ENCODE measurements at regions not wholly inside any gene's neighbourhood (a gene's known extent, or its start where the extent isn't known, plus 50 kb on each side); places are given as distances from the start of the nearest gene placed in this dataset.

DNA sequence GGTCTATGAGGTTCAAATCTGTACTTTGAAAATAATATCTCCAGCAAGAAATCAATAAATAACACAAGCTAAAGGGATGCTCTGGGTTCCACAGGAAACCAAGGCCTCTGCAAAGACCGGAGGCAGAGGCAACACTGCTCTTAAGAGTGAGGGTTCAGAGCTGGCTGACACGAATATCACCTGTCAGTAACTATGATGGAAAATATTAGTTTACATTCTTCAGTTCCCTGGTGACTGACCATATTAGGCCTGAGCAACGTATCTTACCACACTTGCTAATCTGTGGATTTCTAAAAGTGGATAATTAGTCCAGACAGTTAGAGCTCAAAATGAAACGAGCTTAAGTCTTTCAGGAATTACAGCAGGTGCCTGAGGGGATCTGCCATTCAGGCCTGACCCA lies 459.3 kb downstream of the HS3ST3B1 start:
- H2BK120ac ChIP-seq (ENCODE audit: low read depth, low read length), result no peak overlapping the region
- no peak overlapping the region for H3K4me3 ChIP-seq (ENCODE audit: insufficient read depth in 1 of 2, low read depth in 1 of 2, low read length in 2 of 2)
- no peak overlapping the region for H3K14ac ChIP-seq (ENCODE audit: low read length in 2 of 2)
- no peaks in the 10 kb centered on the region for H3K9me3 ChIP-seq (ENCODE audit: control insufficient read depth, low read length)
- peak overlapping the region; percentile 29 for H2AK5ac ChIP-seq (ENCODE audit: low read length, severe bottlenecking)
- H3K4ac ChIP-seq (ENCODE audit: low read depth in 1 of 2, low read length in 2 of 2), result no peak overlapping the region
- no peak overlapping the region for H2BK15ac ChIP-seq (ENCODE audit: low read depth, poor library complexity, severe bottlenecking)
- DNase-seq, result no peak
- peak overlapping the region; percentile 58 for H3K27ac ChIP-seq (ENCODE audit: low read length, poor library complexity, severe bottlenecking)
- H3K23ac ChIP-seq (ENCODE audit: low read length in 2 of 2), result no peak overlapping the region
- no peak overlapping the region for H4K8ac ChIP-seq (ENCODE audit: low read length)
- no peaks in the 10 kb centered on the region for H3K79me1 ChIP-seq (replicated peaks; ENCODE audit: low read length, poor library complexity, severe bottlenecking)
- H3K9ac ChIP-seq (ENCODE audit: low read length), result no peak overlapping the region
- no peaks in the 10 kb centered on the region for H3K27me3 ChIP-seq (ENCODE audit: control insufficient read depth in 1 of 2, insufficient read depth in 1 of 2, low read length in 2 of 2)
- H2BK5ac ChIP-seq (ENCODE audit: low read depth, low read length, poor library complexity, severe bottlenecking), result no peak overlapping the region
- WGBS, result 45% methylated on average over 4 of the region's 4 CpGs
- H3K4me1 ChIP-seq (ENCODE audit: control insufficient read depth, insufficient read depth, low read depth, low read length), result peaks cover 13% of the 10 kb centered on the region
- H3K18ac ChIP-seq (ENCODE audit: low read depth in 1 of 2, low read length in 2 of 2), result no peak overlapping the region
- no peak overlapping the region for H2AFZ ChIP-seq (ENCODE audit: low read depth, low read length)
- no peak overlapping the region for H4K91ac ChIP-seq (ENCODE audit: low read length)
- H3K4me2 ChIP-seq (ENCODE audit: low read length, poor library complexity, severe bottlenecking), result no peak overlapping the region
- H2BK12ac ChIP-seq (ENCODE audit: low read length in 2 of 2), result no peak overlapping the region
- no peaks in the 10 kb centered on the region for H3K36me3 ChIP-seq (ENCODE audit: control insufficient read depth in 1 of 2, insufficient read depth in 2 of 2, low read depth in 1 of 2, low read length in 2 of 2)

DNA sequence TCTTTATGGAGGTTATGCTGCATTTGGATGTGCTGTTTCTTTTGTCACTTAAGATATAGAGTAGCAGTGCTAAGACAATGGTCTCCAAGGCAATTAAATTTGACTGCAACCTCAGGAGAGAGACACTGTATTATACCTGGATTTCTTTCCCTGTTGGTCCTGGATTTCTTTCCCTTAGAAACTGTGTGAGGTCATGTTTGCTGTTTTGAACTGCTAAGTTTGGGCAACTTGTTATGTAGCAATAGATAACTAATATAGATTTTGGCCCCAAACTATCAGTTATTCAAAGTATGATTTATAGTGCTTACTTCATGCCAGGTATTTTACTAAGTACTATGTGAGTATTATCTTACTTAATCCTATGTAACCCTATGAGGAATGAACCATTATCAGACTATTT lies 458.4 kb downstream of the HS3ST3B1 start:
- Histone ChIP-seq H3K23ac (ENCODE audit: low read length in 2 of 2) (no peak overlapping the region), H3K4ac (ENCODE audit: low read depth in 1 of 2, low read length in 2 of 2) (no peak overlapping the region), H3K14ac (ENCODE audit: low read length in 2 of 2) (no peak overlapping the region), H2BK15ac (ENCODE audit: low read depth, poor library complexity, severe bottlenecking) (no peak overlapping the region), H3K4me3 (ENCODE audit: insufficient read depth in 1 of 2, low read depth in 1 of 2, low read length in 2 of 2) (no peak overlapping the region), H3K36me3 (ENCODE audit: control insufficient read depth in 1 of 2, insufficient read depth in 2 of 2, low read depth in 1 of 2, low read length in 2 of 2) (no peaks in the 10 kb centered on the region), H4K91ac (ENCODE audit: low read length) (no peak overlapping the region), H4K8ac (ENCODE audit: low read length) (no peak overlapping the region), H2AFZ (ENCODE audit: low read depth, low read length) (no peak overlapping the region), H3K4me1 (ENCODE audit: control insufficient read depth, insufficient read depth, low read depth, low read length) (peaks cover 13% of the 10 kb centered on the region), H3K9me3 (ENCODE audit: control insufficient read depth, low read length) (no peaks in the 10 kb centered on the region), H3K18ac (ENCODE audit: low read depth in 1 of 2, low read length in 2 of 2) (no peak overlapping the region), H2AK5ac (ENCODE audit: low read length, severe bottlenecking) (no peak overlapping the region), H3K4me2 (ENCODE audit: low read length, poor library complexity, severe bottlenecking) (no peak overlapping the region), H2BK120ac (ENCODE audit: low read depth, low read length) (no peak overlapping the region), H3K9ac (ENCODE audit: low read length) (no peak overlapping the region), H3K79me1 (replicated peaks; ENCODE audit: low read length, poor library complexity, severe bottlenecking) (no peaks in the 10 kb centered on the region), H3K27ac (ENCODE audit: low read length, poor library complexity, severe bottlenecking) (no peak overlapping the region), H2BK5ac (ENCODE audit: low read depth, low read length, poor library complexity, severe bottlenecking) (no peak overlapping the region), H2BK12ac (ENCODE audit: low read length in 2 of 2) (no peak overlapping the region), H3K27me3 (ENCODE audit: control insufficient read depth in 1 of 2, insufficient read depth in 1 of 2, low read length in 2 of 2) (no peaks in the 10 kb centered on the region)
- no peak for DNase-seq

DNA sequence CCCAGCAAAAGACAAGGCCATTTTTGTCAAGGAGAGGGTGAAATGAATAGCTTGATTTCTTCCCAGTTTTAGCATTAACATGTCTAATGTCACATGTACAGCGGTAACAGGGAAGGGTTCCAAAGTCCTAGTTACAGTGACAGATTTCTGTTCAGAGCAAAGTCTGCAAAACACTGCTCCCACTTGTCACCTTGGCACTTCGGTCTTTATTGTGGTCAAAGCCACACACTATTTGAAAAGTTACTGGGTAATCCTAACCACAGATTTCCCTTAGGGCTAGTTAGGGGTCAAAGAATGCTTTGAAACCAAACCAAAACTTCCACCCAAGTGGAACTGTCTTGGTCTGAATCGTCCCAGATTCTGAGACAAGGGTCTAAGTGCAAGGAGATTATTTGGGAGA lies 455.6 kb downstream of the HS3ST3B1 start:
- no peak overlapping the region for H3K4me3 ChIP-seq (ENCODE audit: insufficient read depth in 1 of 2, low read depth in 1 of 2, low read length in 2 of 2)
- H2BK12ac ChIP-seq (ENCODE audit: low read length in 2 of 2), result no peak overlapping the region
- H3K27me3 ChIP-seq (ENCODE audit: control insufficient read depth in 1 of 2, insufficient read depth in 1 of 2, low read length in 2 of 2), result no peaks in the 10 kb centered on the region
- H2BK5ac ChIP-seq (ENCODE audit: low read depth, low read length, poor library complexity, severe bottlenecking), result no peak overlapping the region
- no peak overlapping the region for H2AFZ ChIP-seq (ENCODE audit: low read depth, low read length)
- no peak overlapping the region for H3K18ac ChIP-seq (ENCODE audit: low read depth in 1 of 2, low read length in 2 of 2)
- no peak overlapping the region for H3K23ac ChIP-seq (ENCODE audit: low read length in 2 of 2)
- DNase-seq, result no peak
- H3K79me1 ChIP-seq (replicated peaks; ENCODE audit: low read length, poor library complexity, severe bottlenecking), result no peaks in the 10 kb centered on the region
- H3K4ac ChIP-seq (ENCODE audit: low read depth in 1 of 2, low read length in 2 of 2), result no peak overlapping the region
- H4K8ac ChIP-seq (ENCODE audit: low read length), result no peak overlapping the region
- no peak overlapping the region for H2BK15ac ChIP-seq (ENCODE audit: low read depth, poor library complexity, severe bottlenecking)
- H3K36me3 ChIP-seq (ENCODE audit: control insufficient read depth in 1 of 2, insufficient read depth in 2 of 2, low read depth in 1 of 2, low read length in 2 of 2), result no peaks in the 10 kb centered on the region
- no peak overlapping the region for H3K14ac ChIP-seq (ENCODE audit: low read length in 2 of 2)
- H3K4me2 ChIP-seq (ENCODE audit: low read length, poor library complexity, severe bottlenecking), result no peak overlapping the region
- no peaks in the 10 kb centered on the region for H3K9me3 ChIP-seq (ENCODE audit: control insufficient read depth, low read length)
- no peak overlapping the region for H4K91ac ChIP-seq (ENCODE audit: low read length)
- WGBS, result 61% methylated on average over 3 of the region's 3 CpGs
- peaks cover 13% of the 10 kb centered on the region for H3K4me1 ChIP-seq (ENCODE audit: control insufficient read depth, insufficient read depth, low read depth, low read length)
- H3K27ac ChIP-seq (ENCODE audit: low read length, poor library complexity, severe bottlenecking), result no peak overlapping the region
- no peak overlapping the region for H2AK5ac ChIP-seq (ENCODE audit: low read length, severe bottlenecking)
- H2BK120ac ChIP-seq (ENCODE audit: low read depth, low read length), result no peak overlapping the region
- H3K9ac ChIP-seq (ENCODE audit: low read length), result no peak overlapping the region

DNA sequence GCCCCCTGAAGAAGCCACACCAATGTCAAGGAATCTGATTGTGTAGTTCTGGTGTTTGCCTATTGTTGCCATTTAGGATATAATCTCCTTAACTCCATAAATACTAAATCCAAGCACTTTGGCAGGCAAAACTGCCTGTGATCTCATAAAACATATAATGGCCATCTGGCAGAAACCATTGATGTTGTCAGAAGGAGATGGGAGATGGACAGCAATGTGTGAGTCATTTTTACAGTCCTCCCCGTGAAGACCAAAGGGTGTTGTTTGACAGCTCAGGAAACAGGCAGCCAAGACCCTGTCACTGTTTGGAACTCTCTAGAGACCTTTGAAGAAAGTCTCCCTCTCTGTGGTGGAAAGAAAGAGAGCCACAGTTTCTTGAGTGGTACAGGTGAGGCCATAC lies 454.1 kb downstream of the HS3ST3B1 start:
- H2BK120ac ChIP-seq (ENCODE audit: low read depth, low read length), result no peak overlapping the region
- H3K4ac ChIP-seq (ENCODE audit: low read depth in 1 of 2, low read length in 2 of 2), result no peak overlapping the region
- no peak overlapping the region for H4K91ac ChIP-seq (ENCODE audit: low read length)
- H3K4me2 ChIP-seq (ENCODE audit: low read length, poor library complexity, severe bottlenecking), result no peak overlapping the region
- DNase-seq, result peak; percentile 49
- H3K4me1 ChIP-seq (ENCODE audit: control insufficient read depth, insufficient read depth, low read depth, low read length), result peaks cover 5% of the 10 kb centered on the region
- H3K27ac ChIP-seq (ENCODE audit: low read length, poor library complexity, severe bottlenecking), result no peak overlapping the region
- H4K8ac ChIP-seq (ENCODE audit: low read length), result no peak overlapping the region
- no peak overlapping the region for H3K14ac ChIP-seq (ENCODE audit: low read length in 2 of 2)
- H2BK15ac ChIP-seq (ENCODE audit: low read depth, poor library complexity, severe bottlenecking), result no peak overlapping the region
- H2AFZ ChIP-seq (ENCODE audit: low read depth, low read length), result no peak overlapping the region
- no peak overlapping the region for H3K18ac ChIP-seq (ENCODE audit: low read depth in 1 of 2, low read length in 2 of 2)
- no peaks in the 10 kb centered on the region for H3K9me3 ChIP-seq (ENCODE audit: control insufficient read depth, low read length)
- H3K79me1 ChIP-seq (replicated peaks; ENCODE audit: low read length, poor library complexity, severe bottlenecking), result no peaks in the 10 kb centered on the region
- no peak overlapping the region for H3K9ac ChIP-seq (ENCODE audit: low read length)
- H3K4me3 ChIP-seq (ENCODE audit: insufficient read depth in 1 of 2, low read depth in 1 of 2, low read length in 2 of 2), result no peak overlapping the region
- 3% methylated on average over 1 of the region's 1 CpG for WGBS
- H2BK5ac ChIP-seq (ENCODE audit: low read depth, low read length, poor library complexity, severe bottlenecking), result no peak overlapping the region
- no peak overlapping the region for H3K23ac ChIP-seq (ENCODE audit: low read length in 2 of 2)
- H3K36me3 ChIP-seq (ENCODE audit: control insufficient read depth in 1 of 2, insufficient read depth in 2 of 2, low read depth in 1 of 2, low read length in 2 of 2), result no peaks in the 10 kb centered on the region
- no peak overlapping the region for H2BK12ac ChIP-seq (ENCODE audit: low read length in 2 of 2)
- no peak overlapping the region for H2AK5ac ChIP-seq (ENCODE audit: low read length, severe bottlenecking)
- H3K27me3 ChIP-seq (ENCODE audit: control insufficient read depth in 1 of 2, insufficient read depth in 1 of 2, low read length in 2 of 2), result peaks cover 0 to 4% of the 10 kb centered on the region in 2 experiments
